Loucy (cell line): ENCODE measurements at regions not wholly inside any gene's neighbourhood (a gene's known extent, or its start where the extent isn't known, plus 50 kb on each side); places are given as distances from the start of the nearest gene placed in this dataset.

Experiments
- CTCF ChIP-seq: fragments of 200-600 bp; sonication (generic); conservative IDR thresholded peaks from 2 replicates; pipeline ENCODE4 v1.5.1; 2014; ENCODE audit warnings: mild to moderate bottlenecking, antibody characterized with exemption, low read length
- EZH2phosphoT487 ChIP-seq: fragments of 200-600 bp; IDR thresholded peaks from 2 replicates; pipeline ENCODE4 v1.6.1; 2018; ENCODE audit warnings: antibody characterized with exemption, mild to moderate bottlenecking, moderate library complexity, borderline replicate concordance

DNA sequence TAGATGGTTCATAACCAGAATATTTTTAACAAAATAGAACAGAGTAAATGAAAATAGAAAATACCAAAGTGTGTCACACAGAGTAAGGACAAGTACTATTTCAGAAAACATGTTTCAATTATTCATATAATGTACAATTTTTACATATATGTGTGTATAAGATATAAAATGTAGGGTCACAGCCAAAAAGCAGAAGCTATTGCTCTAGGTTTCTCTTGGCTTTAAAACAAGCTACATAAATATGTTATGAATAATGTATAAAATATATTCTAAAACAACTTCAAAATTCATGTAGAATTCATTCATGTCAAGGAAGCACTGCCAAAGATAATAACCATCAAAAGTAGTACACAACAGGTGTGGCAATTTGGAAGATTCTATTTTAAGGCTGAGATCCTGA, 218.2 kb downstream of the TTC32 start:
- no peak for TF ChIP-seq CTCF
- no peak for TF ChIP-seq EZH2phosphoT487
